ENCODE measurements at regions not wholly inside any gene's neighbourhood (a gene's known extent, or its start where the extent isn't known, plus 50 kb on each side); places are given as distances from the start of the nearest gene placed in this dataset.

GRCh38 chr10:36373424-36374096, 731.5 kb upstream of the FZD8 start:
- DNase-seq, result no peak
- Mint-ChIP-seq H3K27me3 (no peaks in the 10 kb centered on the region), H3K27ac (no peak overlapping the region), H3K4me1 (ENCODE audit: low read depth) (no peaks in the 10 kb centered on the region), H3K9me3 (peaks cover 8% of the 10 kb centered on the region), H3K36me3 (no peaks in the 10 kb centered on the region), H3K4me3 (no peak overlapping the region)
- ChIA-PET POLR2A (no interaction called here), CTCF (no interaction called here)
- intact Hi-C loops (cut with micrococcal nuclease), result no loop called here

GRCh38 chr10:36367362-36367761, 725.3 kb upstream of the FZD8 start:
- Mint-ChIP-seq H3K27me3 (no peaks in the 10 kb centered on the region), H3K9me3 (peaks cover 22% of the 10 kb centered on the region), H3K4me1 (ENCODE audit: low read depth) (no peaks in the 10 kb centered on the region), H3K4me3 (no peak overlapping the region), H3K27ac (no peak overlapping the region), H3K36me3 (no peaks in the 10 kb centered on the region)
- intact Hi-C loops (cut with micrococcal nuclease), result no loop called here
- POLR2A ChIA-PET, result interaction anchor here (1.0 kb wide), 1 partner anchor 18 kb away, joined by 3 read pairs; no protein-coding TSS in a partner anchor
- DNase-seq, result no peak
- CTCF ChIA-PET, result no interaction called here

DNA sequence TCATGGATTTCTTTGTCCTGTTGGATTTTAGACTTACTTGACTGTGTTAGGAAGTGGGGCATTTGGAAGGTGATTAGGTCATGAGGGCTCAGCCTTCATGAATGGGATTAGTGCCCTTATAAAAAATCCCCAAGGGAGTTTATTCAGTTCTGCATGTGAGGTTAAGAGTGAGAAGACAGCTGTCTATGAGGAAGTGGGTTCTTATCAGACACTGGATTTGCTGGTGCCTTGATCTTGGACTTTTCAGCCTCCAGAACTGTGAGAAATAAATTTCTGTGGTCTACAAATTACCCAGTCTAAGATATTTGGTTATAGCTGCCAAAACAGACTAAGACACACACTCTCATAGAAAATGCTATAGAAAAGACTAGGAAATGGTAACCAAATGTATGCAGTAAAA, 724.7 kb upstream of the FZD8 start:
- Mint-ChIP-seq H3K27me3 (no peaks in the 10 kb centered on the region), H3K27ac (no peak overlapping the region), H3K9me3 (peaks cover 17% of the 10 kb centered on the region), H3K4me1 (ENCODE audit: low read depth) (no peaks in the 10 kb centered on the region), H3K4me3 (no peak overlapping the region), H3K36me3 (no peaks in the 10 kb centered on the region)
- DNase-seq, result no peak
- ChIA-PET POLR2A (interaction anchor here (1.0 kb wide), 1 partner anchor 19 kb away, joined by 3 read pairs; no protein-coding TSS in a partner anchor), CTCF (no interaction called here)
- intact Hi-C loops (cut with micrococcal nuclease), result no loop called here

DNA sequence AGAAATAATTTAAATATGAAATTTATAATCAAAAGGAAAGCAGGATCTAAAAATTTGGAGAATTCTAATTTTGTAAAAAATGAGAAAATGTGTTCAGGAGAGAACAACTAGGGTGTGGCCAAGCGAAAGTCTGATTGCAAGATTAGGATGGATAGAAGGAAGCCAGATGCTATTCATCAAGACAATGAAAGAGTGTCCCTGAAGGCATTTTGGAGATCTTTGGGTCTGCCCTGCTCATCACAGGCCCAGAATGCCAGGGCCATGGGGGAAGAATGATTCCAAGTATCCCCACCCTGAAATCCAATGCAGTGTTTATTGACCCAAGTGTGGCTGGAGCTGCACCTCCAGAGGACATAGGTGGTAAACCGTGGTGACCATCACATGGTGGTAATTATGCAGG, 724.0 kb upstream of the FZD8 start:
- H3K4me1 Mint-ChIP-seq (ENCODE audit: low read depth), result no peaks in the 10 kb centered on the region
- peaks cover 17% of the 10 kb centered on the region for H3K9me3 Mint-ChIP-seq
- no peak for DNase-seq
- no peaks in the 10 kb centered on the region for H3K36me3 Mint-ChIP-seq
- POLR2A ChIA-PET, result no interaction called here
- no peaks in the 10 kb centered on the region for H3K27me3 Mint-ChIP-seq
- CTCF ChIA-PET, result no interaction called here
- H3K4me3 Mint-ChIP-seq, result no peak overlapping the region
- H3K27ac Mint-ChIP-seq, result no peak overlapping the region
- intact Hi-C loops (cut with micrococcal nuclease), result no loop called here

DNA sequence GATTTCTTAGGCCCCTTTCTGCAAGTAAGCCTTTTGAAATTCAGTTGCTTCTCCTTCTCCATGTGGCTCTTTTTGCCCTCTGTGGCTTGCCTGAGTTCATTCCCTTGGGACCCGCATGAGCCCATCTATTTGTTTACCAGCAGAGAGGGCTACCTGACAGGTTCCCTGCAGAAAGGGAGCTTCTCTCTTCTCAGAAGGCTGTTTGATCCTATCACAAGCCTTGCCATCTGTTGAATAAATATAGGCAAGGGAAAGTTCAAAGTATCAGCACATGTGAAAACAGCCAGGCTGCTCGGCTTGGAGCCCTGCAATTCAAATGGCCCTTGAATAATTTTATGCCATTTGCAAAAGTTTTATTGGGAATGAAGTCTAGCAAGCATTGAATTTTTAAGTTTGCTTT, 720.2 kb upstream of the FZD8 start:
- POLR2A ChIA-PET, result no interaction called here
- Mint-ChIP-seq H3K27ac (no peak overlapping the region), H3K36me3 (no peaks in the 10 kb centered on the region), H3K4me3 (no peak overlapping the region), H3K4me1 (ENCODE audit: low read depth) (no peaks in the 10 kb centered on the region), H3K27me3 (no peaks in the 10 kb centered on the region), H3K9me3 (peaks cover 15% of the 10 kb centered on the region)
- DNase-seq, result no peak
- intact Hi-C loops (cut with micrococcal nuclease), result no loop called here
- CTCF ChIA-PET, result no interaction called here

DNA sequence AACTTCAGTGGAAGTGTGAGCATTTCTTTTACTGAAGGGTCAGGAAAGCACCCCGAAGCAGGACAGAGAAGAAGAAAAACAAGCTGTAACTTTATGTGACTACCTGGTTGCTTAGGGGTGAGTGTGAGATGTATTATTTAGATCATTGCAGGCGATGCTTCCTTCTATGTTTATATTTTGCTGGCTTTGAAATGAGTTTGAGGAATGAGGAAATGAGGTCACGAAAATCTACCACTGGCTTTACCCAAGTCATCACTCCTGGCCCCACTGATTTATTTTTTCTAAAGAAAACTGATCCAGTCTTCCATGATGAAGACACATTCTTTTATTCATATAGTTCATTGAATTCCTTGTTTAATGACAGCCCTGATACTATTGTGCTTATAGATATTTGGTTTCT, 716.6 kb upstream of the FZD8 start:
- Mint-ChIP-seq H3K36me3 (no peaks in the 10 kb centered on the region), H3K4me3 (no peak overlapping the region), H3K4me1 (ENCODE audit: low read depth) (no peaks in the 10 kb centered on the region), H3K27ac (no peak overlapping the region), H3K27me3 (no peaks in the 10 kb centered on the region), H3K9me3 (peaks cover 5% of the 10 kb centered on the region)
- DNase-seq, result no peak
- ChIA-PET POLR2A (no interaction called here), CTCF (no interaction called here)
- intact Hi-C loops (cut with micrococcal nuclease), result no loop called here

DNA sequence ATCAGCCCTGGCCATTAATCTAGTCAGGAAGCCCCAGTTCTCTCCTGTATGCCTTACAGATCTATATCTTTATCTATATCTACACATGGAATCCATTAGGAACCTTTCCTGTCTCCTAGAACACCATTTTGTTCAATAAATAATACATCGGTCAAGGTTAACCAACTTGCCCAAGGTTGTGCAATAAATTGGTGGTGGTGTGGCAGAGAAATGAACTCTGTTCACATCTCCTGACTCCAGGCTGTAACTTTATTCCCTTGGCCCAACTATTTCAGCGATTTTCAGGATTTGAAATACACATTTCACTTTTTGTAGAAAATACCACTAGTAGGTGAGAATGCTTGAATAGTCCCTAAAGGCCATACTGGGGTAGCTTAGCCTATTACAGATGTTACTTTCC, 712.5 kb upstream of the FZD8 start:
- peaks cover 7% of the 10 kb centered on the region for H3K9me3 Mint-ChIP-seq
- ChIA-PET POLR2A (no interaction called here), CTCF (no interaction called here)

DNA sequence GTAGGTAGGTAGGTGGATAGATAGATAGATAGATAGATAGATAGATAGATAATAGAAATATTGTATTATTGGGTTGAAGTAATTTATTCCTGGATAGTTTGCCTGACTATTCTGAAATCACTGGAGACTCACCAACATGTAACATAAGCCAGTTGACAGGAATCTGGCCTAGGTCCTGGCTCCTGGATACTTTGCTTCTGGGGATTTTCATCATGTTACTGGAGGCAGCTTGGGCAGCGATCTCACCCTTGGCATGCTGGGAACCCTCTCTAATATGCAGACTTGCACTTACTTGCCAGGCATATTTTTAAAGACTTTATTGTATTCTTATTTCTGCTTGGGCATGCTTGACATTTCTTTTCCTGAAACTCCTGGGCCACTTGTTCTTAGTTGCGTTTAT, 709.1 kb upstream of the FZD8 start:
- DNase-seq, result no peak
- peaks cover 9% of the 10 kb centered on the region for H3K9me3 Mint-ChIP-seq
- no peak overlapping the region for H3K27ac Mint-ChIP-seq
- CTCF ChIA-PET, result no interaction called here
- no peaks in the 10 kb centered on the region for H3K36me3 Mint-ChIP-seq
- H3K4me3 Mint-ChIP-seq, result no peak overlapping the region
- H3K27me3 Mint-ChIP-seq, result no peaks in the 10 kb centered on the region
- intact Hi-C loops (cut with micrococcal nuclease), result no loop called here
- POLR2A ChIA-PET, result no interaction called here
- no peaks in the 10 kb centered on the region for H3K4me1 Mint-ChIP-seq (ENCODE audit: low read depth)

More for the DNA sequence above, 712.5 kb upstream of the FZD8 start:
- H3K4me3 Mint-ChIP-seq, result no peak overlapping the region
- no peak overlapping the region for H3K27ac Mint-ChIP-seq
- no peaks in the 10 kb centered on the region for H3K36me3 Mint-ChIP-seq
- no peak for DNase-seq
- H3K27me3 Mint-ChIP-seq, result no peaks in the 10 kb centered on the region
- no peaks in the 10 kb centered on the region for H3K4me1 Mint-ChIP-seq (ENCODE audit: low read depth)
- intact Hi-C loops (cut with micrococcal nuclease), result no loop called here

DNA sequence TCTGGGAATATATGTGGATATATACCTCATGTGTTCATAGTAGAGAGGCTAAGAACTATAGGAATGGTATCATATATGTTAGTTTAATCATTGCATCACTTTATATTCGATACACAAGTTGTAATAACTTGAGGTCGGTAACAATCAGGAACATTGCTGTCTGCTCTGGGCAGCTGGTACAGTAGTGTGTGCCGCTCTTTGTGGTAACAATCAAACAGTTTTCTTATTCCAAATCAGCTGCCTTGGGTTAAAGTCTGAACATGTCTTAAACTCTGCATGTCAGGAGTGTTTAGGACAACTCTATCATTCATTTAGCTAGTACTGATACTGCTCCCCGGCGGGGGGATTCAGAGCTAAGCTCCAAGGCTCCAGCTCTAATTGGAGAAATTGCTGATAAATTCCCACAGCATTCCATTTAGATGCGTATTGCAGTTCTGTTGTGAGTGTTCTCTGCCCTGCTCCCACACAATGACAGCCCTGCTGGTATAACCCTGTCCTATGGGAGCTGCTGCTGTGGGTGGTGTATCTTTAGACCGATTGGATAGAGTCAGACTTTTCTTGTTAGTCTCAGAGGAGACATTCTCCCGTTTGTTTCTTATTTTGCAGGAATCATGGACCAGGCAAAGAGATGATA, 707.5 kb upstream of the FZD8 start:
- no peak for DNase-seq
- Mint-ChIP-seq H3K27me3 (no peaks in the 10 kb centered on the region), H3K4me1 (ENCODE audit: low read depth) (no peaks in the 10 kb centered on the region), H3K9me3 (peaks cover 7% of the 10 kb centered on the region), H3K4me3 (no peak overlapping the region), H3K36me3 (no peaks in the 10 kb centered on the region), H3K27ac (no peak overlapping the region)
- POLR2A ChIA-PET, result no interaction called here
- CTCF ChIA-PET, result no interaction called here
- intact Hi-C loops (cut with micrococcal nuclease), result no loop called here

DNA sequence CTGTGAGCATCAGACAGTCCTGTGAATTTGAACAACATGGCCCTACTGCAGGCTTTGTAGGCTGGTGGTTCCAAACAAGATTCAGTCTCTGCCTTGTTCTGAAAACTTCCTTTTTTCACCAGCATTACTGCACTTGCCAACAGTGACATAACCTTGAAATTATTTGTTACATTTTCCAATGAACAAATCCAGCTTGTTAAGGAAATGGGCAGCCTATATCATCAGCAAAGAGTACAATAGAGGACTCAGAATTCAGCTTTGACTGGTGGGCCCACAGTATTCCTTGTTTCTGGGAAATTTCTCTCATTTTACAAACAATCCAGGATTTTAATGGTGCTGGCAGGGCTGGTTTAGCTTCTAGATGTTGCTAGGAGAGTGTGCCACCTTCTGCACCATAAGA, 703.7 kb upstream of the FZD8 start:
- Mint-ChIP-seq H3K27ac (no peak overlapping the region), H3K36me3 (no peaks in the 10 kb centered on the region), H3K4me3 (no peak overlapping the region), H3K4me1 (ENCODE audit: low read depth) (no peaks in the 10 kb centered on the region), H3K27me3 (no peaks in the 10 kb centered on the region), H3K9me3 (peaks cover 15% of the 10 kb centered on the region)
- intact Hi-C loops (cut with micrococcal nuclease), result no loop called here
- no peak for DNase-seq
- ChIA-PET POLR2A (no interaction called here), CTCF (no interaction called here)

- no peak overlapping the region for H3K27ac Mint-ChIP-seq
- peaks cover 14% of the 10 kb centered on the region for H3K9me3 Mint-ChIP-seq
- no peak overlapping the region for H3K4me3 Mint-ChIP-seq
- CTCF ChIA-PET, result no interaction called here
- no peaks in the 10 kb centered on the region for H3K4me1 Mint-ChIP-seq (ENCODE audit: low read depth)
- no peaks in the 10 kb centered on the region for H3K27me3 Mint-ChIP-seq
- no peak for DNase-seq
- POLR2A ChIA-PET, result no interaction called here
- no peaks in the 10 kb centered on the region for H3K36me3 Mint-ChIP-seq
- intact Hi-C loops (cut with micrococcal nuclease), result no loop called here
Observed at GRCh38 chr10:36345175-36345533, 703.1 kb upstream of the FZD8 start.

DNA sequence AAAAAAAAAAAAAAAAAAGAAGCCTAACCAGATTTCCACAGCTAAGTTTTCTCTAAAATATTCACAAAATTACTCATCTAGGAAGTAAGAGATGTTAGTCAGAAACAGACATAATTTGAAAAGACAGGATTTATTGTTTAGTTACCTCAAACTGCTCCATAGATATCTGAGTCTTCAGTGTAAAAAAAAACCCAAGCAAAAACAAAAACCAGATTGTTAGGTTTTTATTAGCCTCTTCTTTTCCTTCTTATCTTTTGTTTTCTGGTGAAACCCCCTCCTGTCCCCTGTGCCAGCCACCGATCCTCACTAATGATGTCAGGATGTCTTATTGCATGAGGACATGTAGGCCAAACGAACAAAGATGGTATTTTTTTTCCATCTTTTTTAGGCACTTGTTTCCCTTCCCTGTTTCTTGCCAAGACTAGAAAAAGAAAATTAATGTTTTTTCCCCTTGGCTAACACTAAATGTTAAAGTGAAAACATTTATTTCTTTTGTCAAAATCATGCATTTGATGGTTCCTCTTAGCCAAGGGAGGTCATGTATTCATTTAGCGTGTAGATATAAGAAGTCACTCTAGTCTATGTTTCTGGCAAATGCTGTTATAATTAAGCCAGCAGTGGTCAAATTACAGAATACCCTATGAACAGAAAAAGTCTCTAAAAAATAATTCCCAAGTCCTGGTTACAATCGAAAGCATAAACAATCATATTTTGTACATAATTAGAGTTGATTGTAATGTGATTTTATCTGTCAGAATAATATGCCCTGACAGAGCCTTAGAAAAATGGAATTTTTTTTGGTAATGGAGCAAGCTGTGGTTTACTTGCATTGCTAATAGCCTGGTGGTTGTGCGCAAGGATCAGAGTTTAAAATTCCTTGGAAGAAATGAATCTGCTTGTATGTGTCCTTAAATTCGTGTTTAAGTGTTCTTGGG, 702.4 kb upstream of the FZD8 start:
- POLR2A ChIA-PET, result no interaction called here

GRCh38 chr10:36342781-36343180, 700.7 kb upstream of the FZD8 start:
- no peak for DNase-seq
- intact Hi-C loops (cut with micrococcal nuclease), result no loop called here
- Mint-ChIP-seq H3K9me3 (peaks cover 14% of the 10 kb centered on the region), H3K4me3 (no peak overlapping the region), H3K4me1 (ENCODE audit: low read depth) (no peaks in the 10 kb centered on the region), H3K36me3 (no peaks in the 10 kb centered on the region), H3K27me3 (no peaks in the 10 kb centered on the region), H3K27ac (no peak overlapping the region)
- CTCF ChIA-PET, result no interaction called here
- POLR2A ChIA-PET, result no interaction called here

More for the DNA sequence above, 702.4 kb upstream of the FZD8 start:
- H3K27me3 Mint-ChIP-seq, result no peaks in the 10 kb centered on the region
- DNase-seq, result no peak
- intact Hi-C loops (cut with micrococcal nuclease), result no loop called here
- no peak overlapping the region for H3K27ac Mint-ChIP-seq
- H3K36me3 Mint-ChIP-seq, result no peaks in the 10 kb centered on the region
- CTCF ChIA-PET, result no interaction called here
- peaks cover 13% of the 10 kb centered on the region for H3K9me3 Mint-ChIP-seq
- no peaks in the 10 kb centered on the region for H3K4me1 Mint-ChIP-seq (ENCODE audit: low read depth)
- H3K4me3 Mint-ChIP-seq, result no peak overlapping the region

Measured in activated CD4-positive, alpha-beta memory T cell treated with anti-CD3 and anti-CD28 coated beads for 36 hours (primary cell).